ENCODE measurements at regions not wholly inside any gene's neighbourhood (a gene's known extent, or its start where the extent isn't known, plus 50 kb on each side); places are given as distances from the start of the nearest gene placed in this dataset.

GRCh38 chr3:18222686-18223085 lies 202.5 kb downstream of the SATB1 start:
- no peak overlapping the region for H3K4me3 ChIP-seq
- no peaks in the 10 kb centered on the region for H3K27me3 ChIP-seq (replicated peaks in 1 of 7)
- no peaks in the 10 kb centered on the region for H3K9me3 ChIP-seq
- H3K27ac ChIP-seq, result no peak overlapping the region
- no peaks in the 10 kb centered on the region for H3K36me3 ChIP-seq
- H3K4me1 ChIP-seq, result peaks cover 0 to 49% (median 21%) of the 10 kb centered on the region in 6 donors
- 47 to 56% (median 54%) methylated on average over 4 of the region's 4 CpGs for WGBS, 5 donors
- intact Hi-C loops (cut with DNase I; ENCODE audit: low total_unique reads), result no loop called here
- TF ChIP-seq POLR2AphosphoS5 (IDR thresholded peaks at IDR 0.05) (no peak), POLR2A (IDR thresholded peaks at IDR 0.05) (no peak)
- DNase-seq, result no peak

- intact Hi-C loops (cut with DNase I; ENCODE audit: low total_unique reads), result no loop called here
- no peak for TF ChIP-seq POLR2A (IDR thresholded peaks at IDR 0.05)
- no peak for TF ChIP-seq POLR2AphosphoS5 (IDR thresholded peaks at IDR 0.05)
- TF ChIP-seq, protein P1, sequence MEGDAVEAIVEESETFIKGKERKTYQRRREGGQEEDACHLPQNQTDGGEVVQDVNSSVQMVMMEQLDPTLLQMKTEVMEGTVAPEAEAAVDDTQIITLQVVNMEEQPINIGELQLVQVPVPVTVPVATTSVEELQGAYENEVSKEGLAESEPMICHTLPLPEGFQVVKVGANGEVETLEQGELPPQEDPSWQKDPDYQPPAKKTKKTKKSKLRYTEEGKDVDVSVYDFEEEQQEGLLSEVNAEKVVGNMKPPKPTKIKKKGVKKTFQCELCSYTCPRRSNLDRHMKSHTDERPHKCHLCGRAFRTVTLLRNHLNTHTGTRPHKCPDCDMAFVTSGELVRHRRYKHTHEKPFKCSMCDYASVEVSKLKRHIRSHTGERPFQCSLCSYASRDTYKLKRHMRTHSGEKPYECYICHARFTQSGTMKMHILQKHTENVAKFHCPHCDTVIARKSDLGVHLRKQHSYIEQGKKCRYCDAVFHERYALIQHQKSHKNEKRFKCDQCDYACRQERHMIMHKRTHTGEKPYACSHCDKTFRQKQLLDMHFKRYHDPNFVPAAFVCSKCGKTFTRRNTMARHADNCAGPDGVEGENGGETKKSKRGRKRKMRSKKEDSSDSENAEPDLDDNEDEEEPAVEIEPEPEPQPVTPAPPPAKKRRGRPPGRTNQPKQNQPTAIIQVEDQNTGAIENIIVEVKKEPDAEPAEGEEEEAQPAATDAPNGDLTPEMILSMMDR (IDR thresholded peaks at IDR 0.05 in 8 of 11, conservative IDR thresholded peaks at IDR 0.05 in 3 of 11), result no peak
- peaks cover 0 to 23% (median 0%) of the 10 kb centered on the region in 6 donors for H3K4me1 ChIP-seq
- H3K4me3 ChIP-seq, result no peak overlapping the region
- no peaks in the 10 kb centered on the region for H3K9me3 ChIP-seq
- H3K27me3 ChIP-seq (replicated peaks in 1 of 7), result no peaks in the 10 kb centered on the region
- no peak for DNase-seq
- H3K27ac ChIP-seq, result no peak overlapping the region
- WGBS, 5 donors, result 57 to 67% (median 60%) methylated on average over 7 of the region's 7 CpGs
- H3K36me3 ChIP-seq, result no peaks in the 10 kb centered on the region
Measured at GRCh38 chr3:18217507-18218174, 207.5 kb downstream of the SATB1 start.

- intact Hi-C loops (cut with DNase I; ENCODE audit: low total_unique reads), result no loop called here
- TF ChIP-seq, protein P1 (IDR thresholded peaks at IDR 0.05 in 8 of 11, conservative IDR thresholded peaks at IDR 0.05 in 3 of 11), result no peak
- TF ChIP-seq POLR2A (IDR thresholded peaks at IDR 0.05) (no peak), POLR2AphosphoS5 (IDR thresholded peaks at IDR 0.05) (no peak)
- no peaks in the 10 kb centered on the region for H3K36me3 ChIP-seq
- H3K27me3 ChIP-seq (replicated peaks in 1 of 7), result no peaks in the 10 kb centered on the region
- H3K9me3 ChIP-seq, result no peaks in the 10 kb centered on the region
- no peak overlapping the region for H3K4me3 ChIP-seq
- no peak overlapping the region for H3K27ac ChIP-seq
- 77 to 87% (median 82%) methylated on average over 3 of the region's 3 CpGs for WGBS, 5 donors
- no peak for DNase-seq
- H3K4me1 ChIP-seq, result peaks cover 0 to 18% (median 0%) of the 10 kb centered on the region in 6 donors
Measured at GRCh38 chr3:18216996-18217395, 208.1 kb downstream of the SATB1 start.

- TF ChIP-seq POLR2A (IDR thresholded peaks at IDR 0.05) (no peak), POLR2AphosphoS5 (IDR thresholded peaks at IDR 0.05) (no peak)
- TF ChIP-seq, protein P1 (IDR thresholded peaks at IDR 0.05 in 8 of 11, conservative IDR thresholded peaks at IDR 0.05 in 3 of 11), result no peak
- H3K4me1 ChIP-seq, result peaks cover 0 to 18% (median 0%) of the 10 kb centered on the region in 6 donors
- no peaks in the 10 kb centered on the region for H3K9me3 ChIP-seq
- no peak for DNase-seq
- H3K27ac ChIP-seq, result no peak overlapping the region
- no peak overlapping the region for H3K4me3 ChIP-seq
- no peaks in the 10 kb centered on the region for H3K27me3 ChIP-seq (replicated peaks in 1 of 7)
- intact Hi-C loops (cut with DNase I; ENCODE audit: low total_unique reads), result no loop called here
- H3K36me3 ChIP-seq, result no peaks in the 10 kb centered on the region
Measured at GRCh38 chr3:18215639-18216038, 209.5 kb downstream of the SATB1 start.
